NCI-H748 (cell line): ENCODE measurements at regions not wholly inside any gene's neighbourhood (a gene's known extent, or its start where the extent isn't known, plus 50 kb on each side); places are given as distances from the start of the nearest gene placed in this dataset.
"Not testable (repeated sequence)": the region's sequence is repeated elsewhere in the genome, so short reads cannot be mapped to it uniquely, and the experiment has no call there.

Experiments
- DNase-seq: peaks from one replicate; lab custom pipeline; 2025; ENCODE audit not compliant: unreplicated experiment; lab: John Stamatoyannopoulos, UW

DNA sequence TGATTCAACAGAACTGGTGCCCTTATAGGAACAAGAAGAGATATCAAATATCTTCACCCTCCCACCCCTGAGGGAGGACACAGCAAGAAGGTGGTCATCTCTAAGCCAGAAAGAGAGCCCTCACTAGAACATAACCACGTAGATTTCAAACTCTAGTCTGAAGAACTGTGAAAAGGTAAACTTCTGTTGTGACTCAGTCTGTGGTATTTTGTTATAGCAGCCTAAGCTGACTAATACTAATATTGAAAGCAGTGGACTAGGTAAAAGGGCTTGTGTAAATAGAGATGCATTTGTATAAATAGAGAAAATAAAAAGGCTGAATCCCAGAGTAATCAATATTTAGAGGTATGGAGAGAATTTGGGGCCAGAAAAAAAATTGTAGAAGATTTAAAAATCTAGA lies 157.6 kb upstream of the CCNH start:
- DNase-seq = no peak

DNA sequence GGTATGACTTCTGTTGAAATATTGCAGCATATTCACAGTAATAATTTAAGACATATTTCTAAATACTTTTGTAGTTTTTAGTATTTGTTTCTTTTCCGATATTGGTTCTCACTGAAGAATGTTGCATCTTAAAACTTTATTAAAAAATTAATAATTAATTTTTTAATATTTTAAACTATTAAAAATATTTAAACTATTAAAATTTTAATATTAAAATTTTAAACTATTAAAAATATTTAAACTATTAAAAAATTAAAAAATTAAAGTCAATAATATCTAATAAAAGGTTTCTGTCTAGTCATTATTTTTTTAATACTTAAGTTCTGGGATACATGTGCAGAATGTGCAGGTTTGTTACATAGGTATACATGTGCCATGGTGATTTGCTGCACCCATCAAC lies 149.3 kb upstream of the CCNH start:
- DNase-seq = no peak

DNA sequence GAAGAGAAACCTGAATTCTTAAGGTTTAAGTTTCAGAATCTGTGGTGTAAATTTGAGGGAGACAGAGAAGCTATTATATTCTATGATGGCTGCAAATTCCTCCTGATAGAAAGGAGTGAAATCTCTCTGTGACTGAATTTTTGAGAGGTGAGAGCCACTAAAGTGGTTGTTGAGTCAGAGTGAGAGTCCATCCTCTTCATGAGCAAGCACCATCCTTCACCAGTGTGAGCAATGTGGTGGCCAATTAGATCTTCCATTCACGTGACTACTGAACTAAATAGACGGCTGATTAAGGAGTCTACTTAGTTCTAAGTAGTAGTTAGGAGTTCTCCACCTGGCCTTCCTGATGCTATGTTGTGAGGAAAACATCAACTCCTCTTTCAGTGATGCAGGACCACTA lies 147.8 kb upstream of the CCNH start:
- no peak for DNase-seq

DNA sequence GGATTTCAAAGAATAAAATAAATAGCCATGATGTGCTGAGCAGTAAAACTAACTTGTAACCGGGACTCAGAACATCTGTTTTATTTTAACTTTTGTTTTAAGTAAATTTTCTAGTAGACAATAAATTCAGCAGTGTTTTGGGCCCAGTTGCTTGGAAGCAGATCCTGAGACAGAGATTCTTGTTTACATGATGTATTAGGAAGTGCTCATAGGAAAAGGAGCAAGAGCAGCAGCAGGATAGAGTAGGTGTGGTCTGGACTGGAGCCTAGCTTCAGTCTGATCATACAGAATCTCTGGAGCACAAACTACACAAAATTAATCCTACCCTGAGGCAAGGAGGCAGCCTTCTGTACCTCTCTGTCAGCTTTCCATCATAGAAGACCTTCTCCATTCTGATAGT lies 139.2 kb upstream of the CCNH start:
- DNase-seq = no peak

DNA sequence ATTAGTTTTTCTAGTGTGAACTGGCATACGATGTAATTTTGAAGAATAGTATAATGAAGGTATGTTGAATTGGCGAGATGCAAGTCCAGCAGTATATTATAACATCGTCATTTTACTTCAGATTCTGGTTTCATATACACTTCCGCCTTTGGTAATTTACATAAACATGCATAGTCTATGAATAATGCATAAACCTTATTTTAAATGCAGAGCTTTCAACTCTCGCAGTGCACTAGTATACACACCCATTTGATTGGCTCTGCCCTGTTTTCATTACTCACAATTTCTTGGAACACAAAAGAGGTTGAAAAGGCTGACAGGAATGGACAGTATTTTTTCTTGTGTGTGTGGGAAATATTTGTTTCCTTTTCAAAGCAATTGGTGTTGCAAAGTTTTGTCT lies 128.9 kb upstream of the CCNH start:
- DNase-seq = no peak

DNA sequence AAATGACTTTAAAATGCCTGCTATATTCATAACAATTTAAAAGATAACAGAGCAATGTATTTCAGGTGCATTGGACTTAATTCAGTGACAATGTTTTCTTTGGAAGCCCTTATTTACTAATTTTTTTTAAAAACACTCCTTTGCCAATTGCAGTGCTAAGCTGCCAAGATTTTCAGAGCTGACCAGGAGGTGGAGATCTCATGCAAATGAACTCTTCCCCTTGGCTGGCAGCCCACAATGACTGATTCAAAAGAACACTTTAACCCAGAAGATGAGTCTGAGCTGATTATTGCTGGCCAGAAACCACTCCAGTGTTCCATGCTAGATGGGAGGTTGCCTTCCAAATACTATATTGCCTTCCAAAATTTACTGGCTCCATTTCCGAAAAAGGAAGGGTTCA lies 128.3 kb upstream of the CCNH start:
- peak; percentile 40 for DNase-seq

DNA sequence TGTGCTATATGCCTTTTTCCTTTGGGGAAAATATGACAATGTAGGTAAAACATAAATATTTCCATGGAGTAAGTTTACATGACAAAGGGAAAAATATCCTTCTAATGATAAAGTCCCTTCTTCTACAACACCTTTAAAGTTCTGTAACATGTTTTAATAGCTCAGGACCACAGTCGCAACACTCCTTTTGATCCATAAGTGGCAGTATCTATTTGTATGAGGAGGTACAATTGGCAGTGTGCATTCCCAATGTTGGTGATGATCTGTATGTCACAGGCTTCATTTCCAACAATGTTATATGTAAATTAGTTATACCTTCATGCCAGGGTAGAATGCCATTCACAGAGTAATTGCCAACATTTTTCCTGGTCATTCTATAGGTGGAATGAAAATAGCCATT lies 127.1 kb upstream of the CCNH start:
- DNase-seq = no peak

DNA sequence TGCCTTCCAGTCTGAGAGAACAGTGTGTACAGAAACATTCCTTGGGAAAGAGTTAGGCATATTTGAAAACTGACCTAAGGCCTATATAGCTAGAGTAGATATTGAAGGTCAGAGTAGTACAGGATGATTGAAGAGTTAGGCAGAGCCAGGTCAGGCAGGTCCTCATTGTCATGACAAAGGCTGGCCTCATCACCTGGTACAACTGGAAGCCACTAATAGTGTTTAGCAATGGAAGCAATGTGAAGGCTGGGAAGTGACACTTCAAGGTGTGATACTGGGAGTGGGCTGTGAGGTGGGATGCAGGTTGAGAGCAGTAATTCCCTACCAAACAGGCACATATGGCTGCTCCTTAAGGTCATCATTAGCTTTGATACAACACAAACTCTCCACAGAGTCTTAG lies 123.6 kb upstream of the CCNH start:
- no peak for DNase-seq

DNA sequence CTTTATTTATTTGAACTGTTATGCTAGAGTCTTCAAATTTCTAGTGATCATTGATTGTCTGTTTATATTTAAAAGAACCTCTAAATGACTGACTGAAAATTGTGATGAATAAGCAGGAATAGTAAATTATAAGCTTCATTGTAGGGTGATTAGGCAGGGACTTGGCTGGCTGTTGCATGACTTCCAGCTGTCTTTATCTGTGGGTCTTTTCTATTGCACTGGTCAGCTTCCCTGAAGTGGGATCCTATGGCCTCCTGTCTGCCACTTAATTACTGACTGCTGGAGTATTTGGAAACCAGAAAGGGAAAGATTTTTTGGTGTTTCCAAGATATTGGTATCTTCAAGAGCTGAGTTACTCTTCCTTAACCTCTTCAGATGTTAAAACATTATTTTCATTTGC lies 123.0 kb upstream of the CCNH start:
- DNase-seq = no peak

DNA sequence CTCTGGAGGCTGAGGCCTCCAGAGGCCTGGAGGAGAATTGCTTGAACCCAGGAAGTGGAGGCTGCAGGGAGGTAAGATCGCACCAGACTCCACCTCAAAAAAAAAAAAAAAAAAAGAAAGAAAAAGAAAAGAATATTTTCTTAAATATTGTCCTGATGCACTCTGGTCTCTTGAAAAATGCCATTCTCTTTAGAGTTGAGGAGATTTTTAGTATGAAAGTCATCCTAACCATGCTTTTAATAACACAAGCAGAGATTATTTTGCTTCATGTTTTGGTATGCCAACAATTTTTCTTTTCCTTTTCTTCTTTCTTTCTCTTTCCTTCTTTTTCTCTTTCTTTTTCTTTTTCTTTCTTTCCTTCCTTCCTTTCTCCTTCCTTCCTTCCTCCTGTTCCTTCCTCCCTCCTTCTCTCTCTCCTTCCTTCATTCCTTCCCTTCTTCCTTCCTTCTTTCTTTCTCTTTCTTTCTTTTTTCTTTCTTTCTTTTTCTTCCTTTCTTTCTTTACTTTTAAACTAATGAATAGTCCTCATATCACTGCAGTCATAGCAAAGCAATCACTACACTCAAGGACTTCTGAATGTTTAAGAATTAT lies 116.9 kb upstream of the CCNH start:
- no peak for DNase-seq

DNA sequence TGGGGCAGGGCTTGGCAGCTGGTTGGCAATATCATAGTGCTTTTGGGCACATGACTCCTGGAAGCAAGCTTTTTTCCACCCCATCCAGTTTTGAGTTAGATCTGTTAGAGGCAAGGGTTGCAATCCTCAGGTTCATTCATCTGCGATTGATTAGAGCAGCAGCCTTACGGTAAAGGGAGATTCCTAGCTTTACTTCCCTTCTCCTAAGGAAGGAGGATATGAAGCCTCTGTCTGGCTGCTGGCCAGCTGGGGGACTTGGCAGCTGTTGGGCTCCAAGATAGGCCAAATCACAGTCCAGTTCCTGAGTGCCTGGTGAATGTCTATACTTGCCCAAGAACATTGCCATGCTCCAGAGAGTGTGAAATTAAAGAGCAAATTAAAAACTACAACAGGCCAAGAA lies 113.4 kb upstream of the CCNH start:
- DNase-seq = no peak

DNA sequence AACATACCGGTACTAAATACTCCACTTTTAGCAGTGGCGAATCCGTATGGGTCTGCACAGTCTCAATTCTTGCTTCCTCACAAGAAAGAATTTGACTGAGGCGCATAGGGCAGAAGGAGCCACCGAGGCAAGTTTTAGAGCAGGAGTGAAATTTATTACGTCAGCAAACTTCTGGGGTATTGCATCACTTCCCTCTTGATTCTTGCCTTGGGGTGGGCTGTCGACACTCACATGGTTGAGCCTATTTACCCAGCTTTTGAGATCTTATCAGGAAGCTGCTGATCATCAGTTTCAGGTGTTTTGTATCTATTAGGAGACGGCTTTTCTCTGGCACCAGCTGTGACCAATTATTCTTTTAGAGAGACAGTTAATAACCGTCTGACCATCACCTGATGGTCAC lies 111.5 kb upstream of the CCNH start:
- peak; percentile 71 for DNase-seq

DNA sequence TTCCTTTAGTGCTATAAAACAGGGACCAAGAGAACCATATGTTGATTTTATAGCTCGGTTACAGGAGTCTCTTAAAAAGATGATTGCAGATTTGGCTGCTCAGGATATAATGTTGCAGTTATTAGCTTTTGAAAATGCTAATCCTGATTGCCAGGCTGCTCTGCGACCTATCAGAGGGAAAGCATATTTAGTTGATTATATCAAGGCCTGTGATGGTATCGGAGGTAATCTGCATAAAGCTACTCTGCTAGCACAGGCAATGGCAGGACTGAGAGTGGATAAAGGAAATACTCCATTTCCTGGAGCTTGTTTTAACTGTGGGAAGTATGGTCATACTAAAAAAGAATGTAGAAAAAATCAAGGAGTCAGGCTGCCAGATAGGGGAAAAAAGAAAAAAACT lies 99.0 kb upstream of the CCNH start:
- not testable (repeated sequence) for DNase-seq

DNA sequence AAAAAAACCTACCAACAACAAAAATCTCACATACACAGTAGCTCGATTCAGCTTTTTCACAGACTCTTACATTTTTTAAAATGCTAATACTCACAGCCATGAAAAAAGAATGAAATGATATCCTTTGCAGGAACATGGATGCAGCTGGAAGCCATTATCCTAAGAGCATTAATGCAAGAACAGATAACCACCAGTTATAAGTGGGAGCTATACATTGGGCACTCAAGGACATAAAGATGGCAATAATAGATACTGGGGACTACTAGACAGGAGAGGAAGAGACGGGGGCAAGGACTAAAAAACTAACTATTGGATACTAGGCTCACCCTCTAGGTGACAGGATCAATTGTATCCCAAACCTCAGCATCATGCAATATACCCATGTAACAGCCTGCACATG lies 90.3 kb upstream of the CCNH start:
- no peak for DNase-seq

DNA sequence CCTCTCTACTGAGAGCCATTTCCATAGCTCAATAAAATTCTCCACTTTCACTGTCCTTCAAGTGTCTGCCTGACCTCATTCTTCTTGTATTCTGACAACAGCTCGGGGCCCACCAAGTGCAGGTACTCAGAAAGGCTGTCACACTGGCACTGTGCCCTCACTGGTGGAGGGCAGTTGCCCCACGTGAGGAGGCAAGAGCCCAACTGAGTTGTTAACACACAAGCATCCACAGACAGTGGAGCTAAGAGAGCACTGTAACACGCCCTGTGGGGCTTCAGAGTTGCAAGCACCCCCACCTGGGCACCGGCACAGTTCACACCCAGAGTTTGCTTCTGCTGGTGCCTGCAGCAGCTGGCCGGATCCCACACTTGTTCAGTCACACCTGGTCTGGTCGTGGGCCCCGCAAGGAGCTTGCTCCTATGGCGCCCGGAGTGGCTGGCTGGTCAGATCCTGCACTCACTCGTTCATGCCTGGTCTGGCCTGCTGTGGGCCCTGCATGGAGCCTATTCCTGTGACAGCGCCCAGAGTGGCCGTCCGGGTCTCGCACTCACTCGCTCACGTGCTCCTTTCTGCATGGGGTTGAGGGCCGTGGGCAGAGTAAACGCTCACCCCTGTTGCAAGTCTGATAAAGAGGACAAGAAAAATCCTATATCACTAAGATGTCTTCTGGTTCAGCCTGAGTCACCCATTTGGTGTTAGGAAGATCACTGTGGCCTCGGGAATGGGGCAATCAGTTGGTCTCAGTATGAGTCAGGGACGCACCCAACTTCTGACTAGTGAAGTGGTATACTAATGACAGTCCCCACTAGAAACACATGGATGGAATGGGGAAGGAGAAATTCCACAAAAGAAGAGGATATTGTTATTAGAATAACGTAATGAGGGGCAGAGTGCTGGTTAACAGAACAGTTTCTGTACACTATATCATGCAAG lies 87.0 kb upstream of the CCNH start:
- no peak for DNase-seq
